ENCODE measurements at regions not wholly inside any gene's neighbourhood (a gene's known extent, or its start where the extent isn't known, plus 50 kb on each side); places are given as distances from the start of the nearest gene placed in this dataset.

DNA sequence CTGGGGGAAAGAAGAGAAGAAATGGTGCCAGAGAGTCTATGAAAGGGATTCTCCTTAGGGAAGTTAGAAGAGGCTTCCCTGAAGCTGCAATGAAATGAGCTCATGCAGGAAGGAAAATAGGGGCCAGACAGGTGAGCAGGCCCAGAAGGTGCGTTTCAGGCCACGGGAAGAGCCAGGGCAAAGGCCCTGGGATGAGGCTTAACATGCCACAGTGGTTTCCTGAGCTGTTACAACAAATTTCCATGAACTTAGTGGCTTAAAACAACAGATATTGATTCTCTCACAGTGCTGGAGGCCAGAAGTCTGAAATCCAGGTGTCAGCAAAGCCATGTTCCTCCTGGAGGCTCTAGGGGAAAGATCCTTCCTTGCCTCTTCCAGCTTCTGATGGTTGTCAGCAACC lies 167.9 kb downstream of the TFAP2C start:
- DNase-seq (ENCODE audit: extremely low read depth in 1 of 2, low read depth in 1 of 2): no peak

- no peak for DNase-seq (ENCODE audit: extremely low read depth in 1 of 2, low read depth in 1 of 2)
These were observed 169.5 kb downstream of the TFAP2C start for GRCh38 chr20:56798634-56799033.

DNA sequence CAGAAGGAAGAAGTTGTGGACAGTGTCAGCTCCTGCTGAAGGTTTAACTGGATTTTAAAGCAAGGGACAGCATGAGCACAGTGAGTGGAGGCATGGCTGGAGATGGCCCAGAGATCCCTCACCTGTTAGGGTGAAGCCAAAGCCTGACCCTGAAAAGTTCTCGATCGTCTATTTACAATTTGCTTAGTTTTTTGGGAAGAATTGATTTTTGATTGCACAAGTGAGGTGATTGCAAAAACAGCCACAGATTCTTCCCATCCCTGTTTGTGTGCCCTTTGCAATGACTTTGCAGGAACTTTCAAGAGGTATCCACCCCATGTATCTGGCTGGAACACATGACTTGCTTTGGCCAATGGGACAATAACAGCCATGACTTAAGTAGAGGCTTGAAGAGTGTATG lies 170.1 kb downstream of the TFAP2C start:
- DNase-seq (ENCODE audit: extremely low read depth in 1 of 2, low read depth in 1 of 2): no peak

- no peak for DNase-seq (ENCODE audit: extremely low read depth in 1 of 2, low read depth in 1 of 2)
These were observed 171.0 kb downstream of the TFAP2C start for GRCh38 chr20:56800088-56800487.

DNA sequence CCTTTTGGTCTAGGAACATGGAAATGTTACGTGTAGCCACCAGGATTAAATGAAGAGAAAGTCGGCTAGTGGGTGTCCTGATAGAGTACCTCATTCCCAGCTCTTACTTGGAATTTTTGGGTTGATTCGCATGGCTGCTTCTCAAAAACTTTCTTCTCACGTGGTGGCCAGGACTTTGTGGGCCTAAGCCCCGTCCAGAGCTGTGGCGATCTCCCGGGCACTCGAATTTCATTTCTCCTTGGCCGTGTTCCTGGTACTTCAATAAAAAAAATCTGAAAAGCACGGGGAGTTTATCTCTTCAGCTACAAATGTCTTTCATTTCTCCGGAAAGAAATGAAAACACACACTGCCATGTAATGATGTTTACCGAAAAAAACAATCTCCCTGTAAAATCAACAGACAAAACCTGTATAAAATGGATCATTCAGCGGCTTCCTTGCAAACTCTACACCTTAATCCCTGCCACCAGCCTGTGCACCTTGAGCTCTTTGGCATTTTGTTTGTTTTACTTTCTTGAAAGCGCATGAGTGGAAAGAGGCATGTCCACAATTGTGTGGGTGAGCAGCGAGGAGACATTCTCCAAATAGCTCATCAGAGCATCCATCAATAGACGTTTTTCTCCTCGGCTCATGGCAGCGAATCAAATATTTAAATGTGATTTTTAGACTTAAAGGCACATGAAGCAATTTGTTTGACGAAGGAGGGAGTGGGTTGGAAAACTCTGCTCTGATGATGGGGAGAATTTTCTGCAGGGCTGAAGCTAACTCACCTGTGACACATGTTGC lies 173.1 kb downstream of the TFAP2C start:
- DNase-seq (ENCODE audit: extremely low read depth in 1 of 2, low read depth in 1 of 2): no peak

DNA sequence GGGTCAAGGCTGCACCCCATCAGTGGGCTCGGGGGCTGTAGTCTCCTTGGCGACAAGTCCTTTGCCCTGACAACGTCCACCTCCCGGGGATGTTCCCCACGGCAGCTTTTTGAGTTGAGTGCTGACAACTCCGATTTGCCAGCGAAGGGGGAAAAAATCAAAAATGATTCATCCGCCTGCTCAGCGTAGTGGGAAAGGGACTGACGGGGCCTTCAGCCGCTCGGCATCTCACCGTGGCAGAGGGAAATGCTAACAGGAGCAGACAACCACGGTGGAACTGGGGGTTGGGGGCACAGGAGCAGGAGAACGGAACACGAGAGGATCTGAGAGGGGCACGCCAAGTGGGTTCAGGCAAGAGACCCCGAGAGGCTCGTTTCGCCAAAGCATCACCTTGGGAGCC lies 173.7 kb downstream of the TFAP2C start:
- no peak for DNase-seq (ENCODE audit: extremely low read depth in 1 of 2, low read depth in 1 of 2)

GRCh38 chr20:56805313-56805712 lies 176.2 kb downstream of the TFAP2C start:
- DNase-seq (ENCODE audit: extremely low read depth in 1 of 2, low read depth in 1 of 2): no peak

DNA sequence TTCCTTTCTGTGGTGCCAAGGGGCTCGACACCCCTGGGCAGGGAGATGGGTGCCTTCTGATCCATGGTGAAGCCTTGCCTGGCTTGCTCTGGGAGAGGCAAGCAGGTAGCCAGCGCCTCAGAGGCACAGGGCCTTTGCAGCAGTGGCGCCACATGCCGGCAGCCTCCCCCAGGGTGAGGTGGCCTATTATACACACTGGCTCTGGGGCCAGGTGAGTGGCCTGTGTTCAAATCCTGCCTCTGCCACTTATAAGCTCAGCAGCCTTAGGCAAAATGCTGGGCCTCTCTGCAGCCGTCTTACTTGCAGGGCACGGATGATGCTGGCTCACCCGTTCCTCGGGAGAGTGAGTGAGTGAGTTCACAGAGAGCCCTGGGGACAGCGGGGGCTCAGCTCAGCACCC lies 176.9 kb downstream of the TFAP2C start:
- DNase-seq (ENCODE audit: extremely low read depth in 1 of 2, low read depth in 1 of 2): no peak

GRCh38 chr20:56806952-56807517 lies 177.9 kb downstream of the TFAP2C start:
- no peak for DNase-seq (ENCODE audit: extremely low read depth in 1 of 2, low read depth in 1 of 2)

DNA sequence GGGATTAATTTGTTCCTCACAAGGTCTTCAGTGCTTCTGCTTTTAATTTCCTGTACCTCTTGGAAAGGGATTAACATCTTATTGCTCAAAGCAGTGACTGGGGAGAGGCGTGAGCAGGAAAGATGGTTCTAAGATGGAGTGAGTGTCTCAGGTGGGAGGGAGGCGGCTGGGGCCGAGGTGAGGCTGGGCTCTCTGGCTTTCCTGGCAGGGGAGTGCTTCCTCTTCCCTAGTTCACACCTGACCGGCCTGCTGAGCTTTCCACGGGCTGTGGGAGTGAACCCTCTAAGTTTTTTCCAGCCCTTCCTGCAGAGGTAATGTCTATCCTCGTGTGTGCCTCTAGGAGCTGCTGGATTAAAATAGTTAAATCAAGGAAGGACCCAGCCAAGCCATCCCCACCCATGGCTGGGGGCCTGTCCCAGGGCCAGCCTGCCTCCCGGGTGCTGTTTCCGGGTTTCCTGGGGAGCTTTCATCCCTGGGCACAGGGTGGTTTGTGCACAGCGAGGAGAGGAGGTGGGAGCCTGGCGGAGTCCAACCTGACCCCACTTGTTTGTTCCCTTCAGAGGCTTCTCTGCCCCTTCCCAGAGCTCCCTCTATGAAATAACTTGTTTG lies 179.1 kb downstream of the TFAP2C start:
- DNase-seq (ENCODE audit: extremely low read depth in 1 of 2, low read depth in 1 of 2): no peak

GRCh38 chr20:56808732-56809131 lies 179.6 kb downstream of the TFAP2C start:
- DNase-seq (ENCODE audit: extremely low read depth in 1 of 2, low read depth in 1 of 2): no peak

- DNase-seq (ENCODE audit: extremely low read depth in 1 of 2, low read depth in 1 of 2): no peak
These were observed 180.6 kb downstream of the TFAP2C start for GRCh38 chr20:56809668-56810067.

DNA sequence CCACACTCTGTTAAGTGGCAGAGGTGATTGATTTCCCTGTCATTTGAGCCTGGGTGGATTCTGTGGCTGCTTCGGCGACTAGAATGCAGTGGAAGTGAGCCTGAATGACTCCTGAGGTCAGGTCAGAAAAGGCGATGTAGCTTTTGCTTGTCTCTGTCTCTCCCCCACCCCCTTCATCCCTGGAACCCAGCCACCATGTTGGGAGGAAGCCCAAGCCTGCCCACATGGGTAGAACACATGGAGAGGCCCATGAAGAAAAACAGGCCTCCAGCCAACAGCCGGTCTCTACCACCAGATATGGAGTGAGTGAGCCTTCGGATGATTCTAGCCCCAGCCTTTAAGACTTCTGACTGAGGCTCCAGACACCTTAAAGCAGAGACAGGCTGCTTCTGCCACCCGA lies 181.0 kb downstream of the TFAP2C start:
- DNase-seq (ENCODE audit: extremely low read depth in 1 of 2, low read depth in 1 of 2): no peak

DNA sequence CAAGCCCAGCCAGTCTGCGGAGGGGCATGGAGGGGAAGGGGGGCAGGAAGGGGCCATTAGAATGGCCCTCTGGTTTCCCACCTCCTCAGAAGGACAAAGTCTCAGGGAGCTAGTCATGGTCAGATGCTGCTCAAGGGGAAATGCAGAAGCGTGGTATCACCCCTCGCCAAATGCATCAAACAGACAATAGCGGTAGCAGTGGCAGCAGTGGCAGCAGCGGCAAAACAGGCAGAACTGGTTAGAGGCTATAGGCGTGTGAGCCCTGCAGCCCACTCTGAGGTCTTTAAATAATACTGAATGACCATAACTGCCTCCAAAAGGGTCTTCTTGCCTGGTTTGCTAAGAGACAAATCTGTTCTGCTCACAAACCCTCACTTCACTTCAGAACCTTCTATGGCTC lies 186.7 kb downstream of the TFAP2C start:
- no peak for DNase-seq (ENCODE audit: extremely low read depth in 1 of 2, low read depth in 1 of 2)

DNA sequence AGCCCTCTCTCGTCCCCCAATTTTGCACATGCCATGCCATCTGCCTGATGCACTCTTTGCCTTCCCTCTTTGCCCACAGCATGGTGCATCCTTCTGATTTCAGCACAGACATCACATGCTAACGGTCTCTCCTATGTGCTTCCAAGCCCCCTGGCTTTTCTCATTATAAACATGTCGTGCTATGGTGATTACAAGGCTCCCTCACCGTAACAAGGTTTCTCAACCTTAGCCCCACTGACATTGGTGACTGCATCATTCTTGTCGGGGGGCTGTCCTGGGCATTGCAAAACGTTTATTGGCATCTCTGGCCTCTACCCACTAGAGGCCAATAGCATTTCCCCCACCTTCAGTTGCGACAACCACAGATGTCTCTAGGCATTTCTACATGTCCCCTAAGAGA lies 187.2 kb downstream of the TFAP2C start:
- no peak for DNase-seq (ENCODE audit: extremely low read depth in 1 of 2, low read depth in 1 of 2)

DNA sequence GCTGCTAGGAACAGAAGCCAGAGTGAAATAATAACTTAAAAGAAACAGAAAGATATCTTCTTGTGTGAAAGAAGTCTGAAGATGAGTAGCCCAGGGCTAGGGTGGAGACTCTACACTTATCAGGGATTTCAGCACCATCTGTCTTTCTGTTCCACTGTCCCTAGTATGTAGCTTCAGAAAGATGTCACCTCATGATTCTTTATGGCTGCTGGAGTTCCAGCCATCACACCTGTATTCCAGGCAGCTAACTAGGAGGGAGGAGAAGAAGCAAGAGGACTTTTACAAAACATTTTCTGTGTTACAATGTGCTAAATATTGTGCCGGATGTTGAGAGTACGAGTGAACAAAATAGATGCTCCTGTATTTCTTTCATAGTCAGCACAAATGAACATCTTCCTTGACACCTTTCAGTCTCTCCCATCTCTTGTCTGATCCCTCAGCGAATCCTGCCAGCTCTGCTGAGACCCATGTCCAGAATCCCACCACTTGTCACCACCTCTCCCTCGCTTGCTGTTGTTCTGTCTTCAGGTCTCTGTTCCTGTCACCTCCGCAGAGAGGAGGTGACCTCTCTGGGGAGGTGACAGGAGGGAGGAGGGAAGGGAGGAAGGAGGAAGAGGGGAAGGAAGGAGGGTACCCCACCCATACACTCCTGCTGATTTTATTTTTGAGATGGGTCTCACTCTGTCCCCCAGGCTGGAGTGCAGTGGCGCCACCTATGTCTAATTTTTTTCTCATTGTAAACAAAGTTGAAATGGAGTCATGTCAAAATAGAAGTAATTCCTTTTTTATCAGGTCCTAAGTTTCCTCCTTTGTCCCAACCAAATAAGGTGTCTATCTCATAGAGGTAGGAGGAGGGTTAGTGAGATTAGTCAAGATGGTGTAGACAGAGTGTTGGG lies 188.9 kb downstream of the TFAP2C start:
- DNase-seq (ENCODE audit: extremely low read depth in 1 of 2, low read depth in 1 of 2): no peak

DNA sequence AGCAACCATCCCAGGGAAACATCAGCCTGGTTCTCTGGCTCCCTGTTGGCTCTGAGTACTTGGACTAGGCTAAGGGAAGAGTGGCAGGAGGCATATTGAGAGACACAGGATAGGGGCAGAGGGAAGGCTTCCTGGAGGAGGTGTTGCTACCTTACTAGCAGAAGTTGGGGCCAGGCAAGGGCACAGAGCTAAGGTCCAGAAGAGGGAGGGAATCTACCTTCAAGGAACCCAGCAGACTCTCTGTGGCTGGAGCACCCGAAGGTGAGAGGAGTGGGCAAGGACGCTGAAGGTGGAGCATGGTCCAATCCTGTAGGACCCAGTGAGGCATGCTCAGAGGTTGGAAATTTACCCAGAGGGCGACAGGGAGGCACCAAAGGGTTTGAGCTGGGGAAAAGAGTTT lies 191.9 kb downstream of the TFAP2C start:
- DNase-seq (ENCODE audit: extremely low read depth in 1 of 2, low read depth in 1 of 2): no peak

DNA sequence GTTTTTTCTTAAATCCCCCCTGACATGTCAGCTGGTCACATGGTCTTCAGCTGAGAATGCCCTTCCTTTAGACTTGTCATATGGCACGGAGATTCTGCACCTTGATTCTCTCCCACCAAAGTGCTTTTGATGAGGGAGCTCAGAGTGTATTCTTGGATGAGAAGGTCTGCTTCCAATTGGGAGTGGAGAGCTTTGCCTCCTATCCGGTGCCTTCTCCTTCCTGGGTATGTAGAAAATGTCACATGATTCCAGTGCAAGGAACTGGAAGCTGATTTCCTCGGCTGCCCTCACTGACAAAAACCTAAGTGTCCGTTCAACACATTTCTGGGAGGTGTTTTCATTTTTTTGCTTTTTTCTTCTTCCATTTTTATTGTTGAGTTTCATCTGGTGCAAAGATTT lies 197.2 kb downstream of the TFAP2C start:
- DNase-seq (ENCODE audit: extremely low read depth in 1 of 2, low read depth in 1 of 2): no peak

GRCh38 chr20:56826705-56827665 lies 197.9 kb downstream of the TFAP2C start:
- DNase-seq (ENCODE audit: extremely low read depth in 1 of 2, low read depth in 1 of 2): no peak

GRCh38 chr20:56827763-56828162 lies 198.7 kb downstream of the TFAP2C start:
- DNase-seq (ENCODE audit: extremely low read depth in 1 of 2, low read depth in 1 of 2): no peak

Data from stimulated activated CD8-positive, alpha-beta memory T cell treated with anti-CD3 and anti-CD28 coated beads, Interleukin-7, amount 100 ng/mL, for 48 hours (primary cell).